RWPE1 (cell line): ENCODE measurements at regions not wholly inside any gene's neighbourhood (a gene's known extent, or its start where the extent isn't known, plus 50 kb on each side); places are given as distances from the start of the nearest gene placed in this dataset.
"Not testable (repeated sequence)": the region's sequence is repeated elsewhere in the genome, so short reads cannot be mapped to it uniquely, and the experiment has no call there.

Experiments used
- CTCF ChIA-PET: fragments of 350-600 bp; sonication (Branson Sonifier 250); formaldehyde crosslinking; extraction: SDS; loops from one replicate; lab custom pipeline; 2021; lab: Yijun Ruan, JAX
- POLR2A ChIA-PET: fragments of 400-600 bp; formaldehyde crosslinking; extraction: SDS; loops from one replicate; lab custom pipeline; 2020; ENCODE audit warnings: antibody characterized with exemption; ENCODE audit not compliant: low non-redundant PET; lab: Yijun Ruan, JAX
- DNase-seq: peaks from one replicate; pipeline ENCODE4 v3.0.0; 2012; ENCODE audit warnings: low spot score
- H3K27ac ChIP-seq: fragments of 450-650 bp; 2 replicates; pipeline ENCODE4 v1.5.1; 2017
- TF ChIP-seq, protein P1 (sequence below): fragments of 450-650 bp; conservative IDR thresholded peaks from 2 replicates; pipeline ENCODE4 v1.5.1; 2017; ENCODE audit warnings: low read depth, mild to moderate bottlenecking

DNA sequence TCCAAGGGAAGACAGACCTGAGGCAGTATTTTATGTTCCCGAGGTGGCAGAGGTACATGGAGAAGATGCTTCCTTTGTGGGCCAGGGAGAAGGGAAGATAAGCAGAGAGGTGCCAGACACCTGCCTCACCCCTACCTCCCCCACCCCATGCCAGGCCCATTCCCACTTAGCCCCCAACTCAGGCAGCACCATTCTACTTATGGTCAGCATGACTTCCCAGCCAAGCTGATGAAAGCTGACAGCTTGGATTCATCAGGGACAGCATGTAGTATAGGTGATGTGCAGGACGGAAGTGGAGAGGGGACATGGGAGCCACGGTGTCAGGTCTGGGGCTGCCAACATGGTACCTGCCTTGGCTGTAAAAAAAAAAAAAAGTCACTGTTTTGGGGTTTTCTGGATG is 57.5 kb upstream of the CSPG4 start:
- TF ChIP-seq, protein P1, sequence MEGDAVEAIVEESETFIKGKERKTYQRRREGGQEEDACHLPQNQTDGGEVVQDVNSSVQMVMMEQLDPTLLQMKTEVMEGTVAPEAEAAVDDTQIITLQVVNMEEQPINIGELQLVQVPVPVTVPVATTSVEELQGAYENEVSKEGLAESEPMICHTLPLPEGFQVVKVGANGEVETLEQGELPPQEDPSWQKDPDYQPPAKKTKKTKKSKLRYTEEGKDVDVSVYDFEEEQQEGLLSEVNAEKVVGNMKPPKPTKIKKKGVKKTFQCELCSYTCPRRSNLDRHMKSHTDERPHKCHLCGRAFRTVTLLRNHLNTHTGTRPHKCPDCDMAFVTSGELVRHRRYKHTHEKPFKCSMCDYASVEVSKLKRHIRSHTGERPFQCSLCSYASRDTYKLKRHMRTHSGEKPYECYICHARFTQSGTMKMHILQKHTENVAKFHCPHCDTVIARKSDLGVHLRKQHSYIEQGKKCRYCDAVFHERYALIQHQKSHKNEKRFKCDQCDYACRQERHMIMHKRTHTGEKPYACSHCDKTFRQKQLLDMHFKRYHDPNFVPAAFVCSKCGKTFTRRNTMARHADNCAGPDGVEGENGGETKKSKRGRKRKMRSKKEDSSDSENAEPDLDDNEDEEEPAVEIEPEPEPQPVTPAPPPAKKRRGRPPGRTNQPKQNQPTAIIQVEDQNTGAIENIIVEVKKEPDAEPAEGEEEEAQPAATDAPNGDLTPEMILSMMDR: no peak
- DNase-seq: no peak
- CTCF ChIA-PET: no interaction called here
- no peak overlapping the region for H3K27ac ChIP-seq
- POLR2A ChIA-PET: no interaction called here

DNA sequence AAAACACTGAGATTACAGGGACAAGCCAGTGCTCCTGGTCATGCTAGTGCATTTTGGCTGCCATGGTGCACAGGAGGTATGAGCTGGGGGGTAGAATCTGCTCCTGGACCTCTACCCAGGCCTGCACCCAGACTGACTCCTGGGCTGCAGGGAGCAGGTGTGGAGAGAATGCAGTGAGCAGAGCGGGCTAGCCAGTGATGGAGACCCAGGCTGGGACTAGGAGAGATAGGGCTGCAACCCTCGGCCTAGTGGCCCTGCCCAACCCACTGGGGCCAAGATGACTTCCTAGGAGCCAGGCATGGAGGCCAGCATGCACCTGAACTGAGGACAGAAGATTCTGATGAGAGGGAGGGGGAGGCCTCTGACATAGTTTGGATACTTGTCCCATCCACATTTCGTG is 55.9 kb upstream of the CSPG4 start:
- CTCF ChIA-PET: interaction anchor here (0.7 kb wide), 1 partner anchor 370 kb away, joined by 3 read pairs; no protein-coding TSS in a partner anchor
- POLR2A ChIA-PET, H3K27ac ChIP-seq, DNase-seq: not testable (repeated sequence)

DNA sequence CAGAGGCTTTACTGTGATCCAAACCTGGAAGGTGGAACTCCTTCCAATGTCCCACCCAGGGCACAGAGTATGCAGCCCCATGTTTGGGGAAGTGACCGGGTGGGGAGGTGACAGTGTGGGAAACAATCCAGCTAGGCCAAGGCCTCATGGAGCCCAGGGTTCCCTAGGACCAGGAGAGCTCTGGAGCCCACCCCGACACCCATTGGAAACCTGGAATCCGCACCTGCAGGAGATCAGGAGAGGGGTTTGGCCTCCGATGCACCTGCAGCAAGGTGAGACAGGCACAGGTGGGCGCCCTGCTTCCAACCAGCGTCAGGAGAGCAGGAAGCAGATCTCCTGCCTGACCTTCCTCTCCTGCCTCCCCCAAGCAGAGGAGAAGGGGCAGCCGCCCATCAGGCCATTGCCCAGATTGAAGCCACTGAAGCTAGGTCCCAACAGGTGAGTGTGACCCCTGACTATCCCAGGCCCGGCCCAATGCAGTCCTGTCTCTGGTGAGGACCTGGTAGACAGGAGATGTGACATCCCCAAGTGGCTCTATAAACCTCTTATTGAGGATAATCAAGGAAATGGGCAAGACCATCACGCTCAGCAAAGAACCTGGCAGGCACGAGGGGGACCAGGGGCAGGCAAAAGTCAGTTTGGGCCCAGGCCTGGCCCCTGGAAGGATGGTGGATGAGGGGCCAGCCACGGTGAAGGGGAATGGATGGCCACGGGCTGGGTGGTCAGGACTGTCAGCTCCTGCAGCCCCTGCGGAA is 53.1 kb upstream of the CSPG4 start:
- CTCF ChIA-PET: interaction anchor here (0.9 kb wide), 1 partner anchor 22 kb away, joined by 4 read pairs; no protein-coding TSS in a partner anchor
- POLR2A ChIA-PET, H3K27ac ChIP-seq, DNase-seq: not testable (repeated sequence)

DNA sequence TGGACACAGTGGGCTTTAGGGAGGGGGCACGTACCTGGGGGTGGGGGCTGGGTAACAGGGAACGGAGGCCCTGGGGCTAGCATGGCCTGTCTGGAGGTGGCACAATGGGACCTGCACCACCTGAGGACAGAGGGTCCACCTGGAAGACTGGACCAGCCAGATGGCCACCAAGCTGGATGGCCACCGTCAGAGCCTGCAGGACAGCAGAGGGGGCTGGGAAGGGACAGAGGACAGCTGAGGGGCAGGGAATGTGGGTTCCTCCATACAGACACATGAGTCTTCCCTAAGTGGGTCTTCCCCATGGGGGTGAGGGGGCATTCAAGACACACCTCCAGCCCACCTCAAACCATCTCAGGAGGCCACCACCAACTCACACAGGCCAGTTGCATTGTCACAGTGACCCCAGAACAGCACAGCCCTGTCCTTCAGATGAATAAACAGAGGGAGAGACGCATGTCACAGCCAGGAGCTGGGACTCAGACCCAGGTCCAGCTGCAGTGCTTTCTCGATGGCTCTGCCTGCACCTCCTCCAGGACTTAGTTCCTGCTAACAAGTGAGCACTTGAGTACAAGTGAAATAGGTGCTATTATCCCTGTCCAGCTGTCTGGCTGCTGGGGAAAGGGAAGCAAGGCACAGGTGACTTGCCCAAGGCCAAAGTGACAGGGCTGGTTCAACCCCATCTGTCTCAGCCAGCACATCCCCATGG is 52.4 kb upstream of the CSPG4 start:
- POLR2A ChIA-PET, H3K27ac ChIP-seq, DNase-seq: not testable (repeated sequence)
- CTCF ChIA-PET: interaction anchor here (0.9 kb wide), 1 partner anchor 21 kb away, joined by 4 read pairs; no protein-coding TSS in a partner anchor

DNA sequence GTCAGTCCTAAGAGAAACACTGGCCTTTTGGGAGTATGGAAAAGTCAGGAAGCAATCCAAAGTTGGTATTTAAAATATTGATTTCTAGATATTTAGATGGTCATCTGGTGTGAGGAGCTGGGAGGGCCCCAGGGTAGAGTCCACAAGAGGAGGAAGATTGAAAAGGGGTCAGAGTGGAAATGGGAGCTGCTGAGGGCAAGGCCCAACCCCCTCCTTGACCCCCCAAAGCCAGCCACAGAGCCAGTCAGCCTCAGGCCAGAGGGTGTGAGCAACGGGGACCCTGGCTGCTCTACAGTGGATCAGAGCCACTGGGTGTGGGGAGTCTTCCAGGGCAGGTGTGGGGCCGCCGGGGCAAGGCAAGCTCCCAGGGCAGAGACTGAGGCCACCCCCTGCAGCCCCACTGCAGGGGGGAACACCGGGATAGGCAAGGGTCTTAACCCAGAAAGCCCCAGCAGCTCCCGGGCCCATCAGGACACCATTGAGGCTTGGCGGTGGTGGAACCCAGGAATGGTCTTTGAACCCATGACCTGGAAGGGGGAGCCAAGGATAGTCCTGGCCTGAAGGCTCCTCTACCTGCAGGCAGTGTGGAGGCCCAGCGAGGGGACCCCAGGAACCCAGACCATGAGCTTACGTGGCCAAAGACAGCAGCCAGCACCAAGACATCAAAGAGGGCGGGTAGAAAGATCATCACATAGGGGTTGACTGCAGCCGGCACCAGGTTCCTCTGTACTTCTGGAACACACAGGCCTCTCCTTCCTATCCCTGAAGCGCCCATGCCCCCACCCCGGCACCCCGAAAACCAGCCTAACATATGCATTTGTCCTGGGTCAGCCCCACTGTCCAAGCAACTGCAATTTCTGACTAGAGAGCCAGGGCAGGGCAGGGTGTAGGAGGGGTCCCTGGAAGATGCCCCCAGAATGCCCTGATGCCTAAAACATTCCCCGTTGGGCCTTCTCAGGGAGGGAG is 51.3 kb upstream of the CSPG4 start:
- DNase-seq, POLR2A ChIA-PET, H3K27ac ChIP-seq, CTCF ChIA-PET: not testable (repeated sequence)

DNA sequence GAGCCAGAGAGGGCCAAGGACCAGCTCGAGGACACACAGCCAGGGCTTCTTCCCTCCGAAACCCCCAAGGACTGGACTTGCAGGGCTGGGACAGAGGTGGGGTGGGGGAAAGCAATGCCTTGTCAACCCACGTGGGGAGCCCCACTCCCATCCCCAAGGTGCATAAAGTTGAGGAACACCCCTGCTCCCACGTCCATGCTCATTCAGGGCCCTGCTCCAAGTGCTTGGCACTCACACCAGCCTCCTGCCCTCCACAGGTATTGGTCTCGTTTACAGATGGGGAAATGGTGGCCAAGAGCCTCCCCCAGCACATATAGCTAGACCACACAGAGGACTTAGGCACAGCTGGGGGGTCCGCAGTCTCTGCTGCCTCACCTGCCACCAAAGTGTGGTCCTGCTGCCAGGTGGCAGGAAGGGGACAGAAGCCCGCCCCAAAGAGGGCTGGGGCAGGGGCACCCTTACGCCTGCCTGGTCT is 50.5 kb upstream of the CSPG4 start:
- no peak for DNase-seq
- H3K27ac ChIP-seq: no peak overlapping the region
- TF ChIP-seq, protein P1: no peak
- POLR2A ChIA-PET: no interaction called here
- CTCF ChIA-PET: no interaction called here
